HG02885 (cell line): ENCODE measurements at regions not wholly inside any gene's neighbourhood (a gene's known extent, or its start where the extent isn't known, plus 50 kb on each side); places are given as distances from the start of the nearest gene placed in this dataset.

Experiments used
- ATAC-seq: cut with Tn5 transposase; IDR thresholded peaks from one replicate; pipeline ENCODE4 v1.9.1; 2021; ENCODE audit warnings: mild to moderate bottlenecking; ENCODE audit not compliant: unreplicated experiment, poor library complexity

DNA sequence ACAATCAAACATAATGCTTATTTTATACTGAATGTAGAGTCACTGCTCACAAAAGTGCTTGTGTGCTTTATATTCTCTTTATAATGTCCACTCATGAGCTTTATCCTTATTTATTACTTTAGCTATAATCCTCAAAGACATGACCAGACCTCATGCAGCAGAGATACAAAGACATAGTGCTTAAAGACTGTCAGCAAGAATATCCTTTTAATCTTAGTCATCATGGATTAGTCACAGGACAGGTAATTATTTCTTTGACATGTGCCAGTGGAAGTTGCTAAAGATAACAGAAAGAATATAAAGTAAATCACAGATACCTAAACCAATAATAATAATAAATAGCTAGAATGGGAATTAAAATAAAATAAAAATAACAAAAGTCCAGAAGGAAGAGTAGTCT lies 707.5 kb downstream of the BCL11B start:
- ATAC-seq: no peak

GRCh38 chr14:98571104-98571503 lies 700.9 kb downstream of the BCL11B start:
- no peak for ATAC-seq

GRCh38 chr14:98573082-98573481 lies 698.9 kb downstream of the BCL11B start:
- no peak for ATAC-seq

GRCh38 chr14:98576463-98576862 lies 695.5 kb downstream of the BCL11B start:
- ATAC-seq: no peak

- ATAC-seq: no peak
Measured at GRCh38 chr14:98578204-98578603, 693.8 kb downstream of the BCL11B start.

DNA sequence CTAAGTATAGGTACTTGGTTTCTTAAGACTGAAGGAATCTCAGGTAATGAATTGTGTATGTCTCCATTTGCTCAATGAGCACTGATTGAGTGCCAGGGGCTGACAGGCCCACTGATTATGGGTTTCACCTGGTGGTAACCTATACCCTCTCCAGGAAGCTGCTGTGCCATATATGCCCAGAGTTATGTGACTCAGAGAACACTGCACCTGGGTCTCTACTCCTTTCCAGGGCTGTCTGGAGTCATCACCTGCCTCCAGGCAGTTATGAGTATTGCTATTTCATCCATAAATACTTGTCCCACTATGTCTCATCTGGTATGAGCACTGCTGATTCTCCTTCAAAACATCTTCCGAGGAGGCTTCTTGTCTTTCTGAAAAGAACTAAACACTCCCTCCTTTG lies 692.9 kb downstream of the BCL11B start:
- ATAC-seq: no peak

GRCh38 chr14:98580131-98580678 lies 691.8 kb downstream of the BCL11B start:
- ATAC-seq: no peak

GRCh38 chr14:98582276-98582675 lies 689.7 kb downstream of the BCL11B start:
- no peak for ATAC-seq

GRCh38 chr14:98591161-98591560 lies 680.8 kb downstream of the BCL11B start:
- no peak for ATAC-seq

DNA sequence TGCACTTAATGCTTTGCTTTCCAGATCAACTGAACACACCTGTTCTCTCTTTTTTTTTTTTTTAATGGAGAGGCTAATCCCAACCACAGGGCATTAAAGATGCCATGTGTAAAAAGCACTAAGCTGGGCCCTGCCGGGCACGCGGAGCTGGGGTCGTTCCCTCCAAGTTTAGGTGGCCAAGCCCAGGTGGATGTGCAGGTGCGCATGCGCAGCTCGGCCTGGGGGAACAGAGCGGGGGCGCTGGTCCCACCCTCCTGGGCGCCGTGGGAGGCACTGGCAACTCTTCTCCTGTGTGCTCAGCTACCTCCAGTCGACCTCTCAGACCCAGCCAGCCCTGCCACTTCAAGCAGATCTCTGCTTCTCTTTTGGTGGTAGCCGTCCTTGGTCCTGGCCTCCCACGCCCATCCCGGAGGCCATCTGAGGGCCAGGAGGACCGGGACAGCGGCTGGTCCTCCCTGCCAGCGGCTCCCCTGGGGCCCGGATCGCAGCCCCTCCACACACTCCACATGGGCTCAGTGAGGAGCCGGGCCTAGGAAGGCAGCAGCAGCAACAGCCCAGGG lies 679.3 kb downstream of the BCL11B start:
- ATAC-seq: no peak

- ATAC-seq: no peak
Measured at GRCh38 chr14:98593361-98593761, 678.6 kb downstream of the BCL11B start.

DNA sequence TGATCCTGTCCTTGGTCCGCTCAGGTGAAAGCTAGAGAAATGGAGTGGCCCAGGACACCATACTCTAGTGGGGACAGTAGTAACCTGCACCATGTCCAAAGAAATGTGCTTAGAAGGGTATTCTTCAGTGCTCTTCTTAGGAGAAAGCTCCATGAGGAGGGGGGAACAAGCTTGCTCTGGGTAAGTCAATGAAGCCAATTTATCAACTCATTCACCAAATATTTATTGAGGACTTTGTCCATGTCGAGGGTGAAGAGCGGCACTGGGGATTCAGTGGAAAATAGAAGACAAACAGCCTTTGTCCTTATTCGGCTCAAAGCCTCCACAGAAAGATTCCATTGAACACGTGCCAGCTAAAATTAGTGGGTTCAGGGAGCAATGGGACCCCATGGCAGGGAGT lies 677.8 kb downstream of the BCL11B start:
- no peak for ATAC-seq

DNA sequence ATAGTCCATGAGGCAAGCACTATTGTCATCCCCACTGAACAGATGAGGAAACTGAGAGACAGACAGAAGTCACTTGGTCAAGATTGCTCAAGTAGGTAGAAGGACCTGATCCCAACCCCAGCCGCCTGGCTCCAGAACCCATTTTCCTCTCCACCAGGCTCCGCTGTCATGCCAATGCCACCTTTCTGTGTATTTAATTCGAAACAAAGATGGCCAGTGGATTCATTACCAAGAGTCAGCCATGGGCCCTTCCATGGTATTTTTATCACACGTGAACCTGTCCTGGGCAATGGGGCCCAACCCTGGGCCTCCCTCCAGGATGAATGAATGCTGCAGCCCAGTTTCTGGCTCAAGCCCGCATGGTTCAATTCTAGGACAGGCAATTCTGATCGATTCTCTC lies 673.4 kb downstream of the BCL11B start:
- no peak for ATAC-seq

DNA sequence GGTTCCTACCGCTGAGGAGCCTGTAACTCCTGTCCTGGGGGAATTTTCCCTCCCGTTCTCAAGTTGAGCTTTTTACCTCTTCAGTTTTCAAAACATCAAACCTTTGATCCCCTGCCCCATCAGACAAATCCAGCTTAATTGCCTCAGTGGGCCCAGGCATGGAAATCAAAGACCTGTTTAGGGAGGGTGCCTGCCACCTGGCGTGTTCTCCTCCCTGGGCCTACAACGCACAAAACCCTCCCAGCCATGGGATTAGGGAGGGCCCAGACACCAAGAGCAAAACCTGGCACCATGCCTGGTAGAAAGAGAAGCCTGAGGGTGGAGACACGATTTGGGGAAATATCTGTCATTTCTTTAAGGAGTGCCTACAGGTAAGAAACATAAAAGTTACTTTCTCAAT lies 672.9 kb downstream of the BCL11B start:
- ATAC-seq: no peak

- no peak for ATAC-seq
Measured at GRCh38 chr14:98602983-98603382, 669.0 kb downstream of the BCL11B start.

GRCh38 chr14:98605043-98605442 lies 667.0 kb downstream of the BCL11B start:
- ATAC-seq: no peak

DNA sequence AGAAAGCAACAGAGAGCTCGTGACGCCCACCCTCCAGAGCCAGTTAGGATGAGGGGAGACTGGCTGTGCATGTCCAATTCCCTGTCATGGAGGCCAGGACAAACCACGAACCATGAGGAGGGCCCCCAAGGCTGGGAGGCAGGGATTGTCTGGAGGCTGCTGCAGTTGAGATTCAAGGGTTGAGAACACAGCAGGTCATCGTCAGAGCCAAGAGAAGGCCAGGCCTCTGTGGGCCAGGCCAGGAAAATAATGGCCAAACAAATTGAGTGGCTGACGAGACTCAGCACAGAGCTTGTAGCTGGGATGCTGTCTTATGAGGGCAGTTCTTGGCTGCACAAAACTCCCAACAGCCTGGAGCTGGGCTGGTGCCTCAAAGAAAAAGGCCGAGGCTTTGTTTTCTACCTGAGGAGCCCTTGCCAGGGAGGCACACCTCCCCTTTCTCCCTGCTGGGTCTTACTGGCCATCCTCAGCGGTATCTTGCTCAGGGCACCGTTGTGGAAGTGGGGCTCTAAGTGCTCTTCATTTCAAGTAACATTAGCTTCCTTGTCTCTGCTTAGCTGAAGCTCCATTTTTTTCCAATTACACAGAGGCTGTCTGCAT lies 665.9 kb downstream of the BCL11B start:
- ATAC-seq: no peak

- ATAC-seq: no peak
Measured at GRCh38 chr14:98606816-98607215, 665.2 kb downstream of the BCL11B start.

- ATAC-seq: no peak
Measured at GRCh38 chr14:98607341-98607910, 664.6 kb downstream of the BCL11B start.

DNA sequence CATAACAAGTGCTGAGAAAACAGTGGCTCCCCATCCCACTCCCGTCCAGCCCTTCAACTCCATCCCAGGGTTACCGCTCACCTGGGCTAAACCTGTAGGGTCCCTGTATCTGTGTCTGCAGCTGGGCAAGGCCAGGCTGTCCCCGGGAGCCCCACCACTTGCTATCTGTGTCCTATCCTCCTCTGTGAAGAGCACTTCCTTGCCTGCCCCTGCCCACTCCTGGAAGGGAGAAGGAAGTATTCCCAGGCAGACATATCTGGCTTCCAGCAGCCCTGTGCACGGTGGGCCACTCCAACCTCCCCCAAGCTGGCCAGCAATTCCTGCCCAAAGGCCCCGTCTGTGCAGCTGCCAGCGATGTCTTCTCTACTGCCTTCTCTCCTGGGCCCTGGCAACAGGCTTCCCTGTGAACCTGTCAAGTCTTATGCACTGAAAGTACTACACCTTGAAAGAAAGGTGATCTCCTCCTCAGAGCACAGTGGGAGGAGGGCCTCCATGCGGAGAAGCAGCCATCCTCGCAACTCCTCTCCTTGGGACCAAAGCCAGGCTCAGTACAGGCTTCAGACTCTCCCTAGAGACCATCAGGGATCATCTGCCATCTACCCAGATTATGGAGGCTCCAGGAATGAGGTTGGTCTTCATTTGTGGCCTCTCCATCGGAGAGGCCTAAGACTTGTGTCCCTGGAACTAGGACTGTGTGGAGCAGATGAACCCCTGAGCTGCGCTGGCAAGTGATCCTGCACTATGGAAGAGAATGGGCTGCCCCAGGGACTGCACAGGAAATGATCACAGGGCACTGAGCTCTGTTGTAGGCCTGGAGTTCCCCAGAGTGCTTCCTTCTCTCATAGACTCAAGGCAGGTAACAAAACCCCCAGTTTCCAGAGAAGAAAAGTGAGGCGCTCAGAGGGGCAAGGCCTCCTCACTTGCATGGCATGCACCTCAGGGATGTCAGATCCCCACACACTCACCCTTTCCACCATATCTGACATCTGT lies 663.6 kb downstream of the BCL11B start:
- no peak for ATAC-seq
